Uterus (tissue), 2 donors: ENCODE measurements at regions not wholly inside any gene's neighbourhood (a gene's known extent, or its start where the extent isn't known, plus 50 kb on each side); places are given as distances from the start of the nearest gene placed in this dataset.

Source experiments
- POLR2A ChIP-seq, 2 donors: fragments of 450-650 bp; IDR thresholded peaks; one replicate each; pipeline ENCODE4 v1.6.1; 2016; ENCODE audit warnings: antibody characterized with exemption in 2 of 2, mild to moderate bottlenecking in 1 of 2, moderate library complexity in 1 of 2
- TF ChIP-seq, protein P1 (sequence below), 4 experiments: fragments of 200-600 bp in 2 of 4; fragments of 450-650 bp in 2 of 4; sonication (generic) in 2 of 4; IDR thresholded peaks; one replicate each; pipeline ENCODE4 v1.5.1; 2016 to 2019; ENCODE audit warnings: antibody characterized with exemption in 4 of 4, mild to moderate bottlenecking in 2 of 4, moderate library complexity in 1 of 4

DNA sequence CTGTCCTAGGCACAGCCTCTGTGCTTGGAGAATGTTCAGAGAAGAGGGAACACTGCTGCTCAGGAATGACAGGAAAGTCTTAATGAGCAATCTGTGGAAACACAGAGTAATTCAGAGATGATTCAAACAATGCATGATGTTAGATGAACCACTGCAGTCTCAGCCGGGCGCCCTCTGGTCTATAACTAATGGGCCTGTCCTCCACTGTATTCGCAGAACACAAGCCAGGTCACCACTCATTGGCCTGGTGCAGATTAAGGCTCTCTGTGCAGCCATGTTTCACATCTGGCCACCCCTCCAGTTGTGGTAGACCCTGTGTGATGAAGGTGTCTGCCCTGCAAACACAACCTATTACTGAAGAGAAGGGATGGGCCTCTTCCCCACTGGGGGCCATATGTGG is 281.7 kb upstream of the ROPN1 start:
- no peak for TF ChIP-seq POLR2A (IDR thresholded peaks at IDR 0.05)
- TF ChIP-seq, protein P1, sequence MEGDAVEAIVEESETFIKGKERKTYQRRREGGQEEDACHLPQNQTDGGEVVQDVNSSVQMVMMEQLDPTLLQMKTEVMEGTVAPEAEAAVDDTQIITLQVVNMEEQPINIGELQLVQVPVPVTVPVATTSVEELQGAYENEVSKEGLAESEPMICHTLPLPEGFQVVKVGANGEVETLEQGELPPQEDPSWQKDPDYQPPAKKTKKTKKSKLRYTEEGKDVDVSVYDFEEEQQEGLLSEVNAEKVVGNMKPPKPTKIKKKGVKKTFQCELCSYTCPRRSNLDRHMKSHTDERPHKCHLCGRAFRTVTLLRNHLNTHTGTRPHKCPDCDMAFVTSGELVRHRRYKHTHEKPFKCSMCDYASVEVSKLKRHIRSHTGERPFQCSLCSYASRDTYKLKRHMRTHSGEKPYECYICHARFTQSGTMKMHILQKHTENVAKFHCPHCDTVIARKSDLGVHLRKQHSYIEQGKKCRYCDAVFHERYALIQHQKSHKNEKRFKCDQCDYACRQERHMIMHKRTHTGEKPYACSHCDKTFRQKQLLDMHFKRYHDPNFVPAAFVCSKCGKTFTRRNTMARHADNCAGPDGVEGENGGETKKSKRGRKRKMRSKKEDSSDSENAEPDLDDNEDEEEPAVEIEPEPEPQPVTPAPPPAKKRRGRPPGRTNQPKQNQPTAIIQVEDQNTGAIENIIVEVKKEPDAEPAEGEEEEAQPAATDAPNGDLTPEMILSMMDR (IDR thresholded peaks at IDR 0.05), result no peak
